ENCODE measurements at regions not wholly inside any gene's neighbourhood (a gene's known extent, or its start where the extent isn't known, plus 50 kb on each side); places are given as distances from the start of the nearest gene placed in this dataset.

DNA sequence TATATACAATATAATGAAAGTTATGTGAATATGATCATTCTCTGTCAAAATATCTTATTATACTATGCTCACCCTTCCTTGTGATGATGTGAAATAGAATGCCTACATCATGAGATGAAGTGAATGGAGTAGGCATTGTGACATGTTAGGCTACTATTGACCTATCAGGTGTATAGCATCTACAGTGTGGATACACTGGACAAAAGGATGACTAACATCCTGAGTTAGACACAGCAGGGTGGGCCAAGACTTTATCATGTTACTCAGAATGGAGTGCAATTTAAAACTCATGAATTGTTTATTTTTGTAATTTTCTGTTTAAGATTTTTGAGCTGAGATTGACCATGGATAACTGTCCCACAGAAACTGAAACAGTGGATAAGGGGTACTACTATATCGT is 53.4 kb upstream of the NAV3 start:
- Histone ChIP-seq H3K4me1 (ENCODE audit: control insufficient read depth, insufficient read depth, low read length) (no peaks in the 10 kb centered on the region; the same call in 1 of the 2 replicates), H3K4me3 (ENCODE audit: low read length) (no peak overlapping the region), H3K9me3 (ENCODE audit: control insufficient read depth, insufficient read depth, low read length) (no peaks in the 10 kb centered on the region), H3K27me3 (ENCODE audit: control insufficient read depth, insufficient read depth, low read length) (no peaks in the 10 kb centered on the region), H3K36me3 (ENCODE audit: control insufficient read depth, insufficient read depth, low read length) (no peaks in the 10 kb centered on the region), H3K27ac (ENCODE audit: low read length) (no peak overlapping the region)
- WGBS (ENCODE audit: insufficient coverage, insufficient read length) = no CpG with 5 or more reads among the region's 1 CpG
- DNase-seq (ENCODE audit: low read depth, low spot score) = no peak

DNA sequence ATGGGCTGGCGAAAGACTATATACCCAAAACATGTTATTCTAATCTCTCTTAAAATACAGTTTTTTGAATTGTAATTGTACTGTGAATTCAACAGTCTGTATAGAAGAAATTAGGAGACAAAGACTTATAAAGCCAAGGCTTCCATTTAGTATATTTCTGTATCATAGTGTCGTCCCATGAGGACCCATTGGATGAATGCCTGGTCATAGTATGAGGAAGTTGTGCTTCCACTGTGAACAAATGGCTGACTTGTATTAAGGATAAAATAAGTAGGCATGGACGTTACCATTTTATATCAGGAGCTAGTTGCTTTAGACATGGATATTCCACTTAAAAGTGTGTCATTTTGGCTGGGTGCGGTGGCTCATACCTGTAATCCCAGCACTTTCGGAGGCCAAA is 55.9 kb upstream of the NAV3 start:
- no CpG with 5 or more reads among the region's 5 CpGs for WGBS (ENCODE audit: insufficient coverage, insufficient read length)
- Histone ChIP-seq H3K36me3 (ENCODE audit: control insufficient read depth, insufficient read depth, low read length) (no peaks in the 10 kb centered on the region), H3K4me1 (ENCODE audit: control insufficient read depth, insufficient read depth, low read length) (no peaks in the 10 kb centered on the region), H3K27ac (ENCODE audit: low read length) (no peak overlapping the region), H3K9me3 (ENCODE audit: control insufficient read depth, insufficient read depth, low read length) (no peaks in the 10 kb centered on the region), H3K4me3 (ENCODE audit: low read length) (no peak overlapping the region), H3K27me3 (ENCODE audit: control insufficient read depth, insufficient read depth, low read length) (no peaks in the 10 kb centered on the region)
- DNase-seq (ENCODE audit: low read depth, low spot score) = no peak

DNA sequence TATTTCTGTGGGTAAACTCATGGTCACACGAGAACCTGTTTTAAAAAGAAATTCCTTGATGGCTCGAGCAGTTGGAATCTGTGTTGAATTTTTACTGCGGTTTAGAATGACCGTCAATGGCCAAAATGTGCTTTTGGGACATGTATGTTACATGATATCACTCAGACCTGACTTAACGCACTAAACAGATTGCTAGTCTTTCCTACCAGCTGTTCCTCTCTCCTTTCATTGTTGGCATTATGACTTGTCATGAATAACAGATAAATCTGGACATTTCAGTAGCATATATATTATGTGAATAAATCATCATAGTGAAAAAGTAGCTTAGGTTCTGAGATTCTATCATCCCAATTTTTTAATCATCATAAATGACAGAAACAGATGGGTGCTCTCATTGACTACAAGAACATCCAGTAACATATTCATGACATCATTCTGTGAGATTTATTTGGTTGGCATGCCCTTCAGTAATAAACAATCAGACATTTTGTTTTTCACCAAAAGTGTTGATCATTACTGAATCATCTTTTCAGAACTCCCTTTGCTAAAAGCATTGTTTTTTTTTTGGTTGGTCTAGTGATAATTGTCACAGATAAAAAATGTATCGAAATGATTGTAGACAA is 57.9 kb upstream of the NAV3 start:
- no CpG with 5 or more reads among the region's 6 CpGs for WGBS (ENCODE audit: insufficient coverage, insufficient read length)
- DNase-seq (ENCODE audit: low read depth, low spot score) = no peak
- no peaks in the 10 kb centered on the region for H3K4me1 ChIP-seq (ENCODE audit: control insufficient read depth, insufficient read depth, low read length)
- no peak overlapping the region for H3K4me3 ChIP-seq (ENCODE audit: low read length)
- no peak overlapping the region for H3K27ac ChIP-seq (ENCODE audit: low read length)
- H3K9me3 ChIP-seq (ENCODE audit: control insufficient read depth, insufficient read depth, low read length) = no peaks in the 10 kb centered on the region
- no peaks in the 10 kb centered on the region for H3K27me3 ChIP-seq (ENCODE audit: control insufficient read depth, insufficient read depth, low read length)
- no peaks in the 10 kb centered on the region for H3K36me3 ChIP-seq (ENCODE audit: control insufficient read depth, insufficient read depth, low read length)

DNA sequence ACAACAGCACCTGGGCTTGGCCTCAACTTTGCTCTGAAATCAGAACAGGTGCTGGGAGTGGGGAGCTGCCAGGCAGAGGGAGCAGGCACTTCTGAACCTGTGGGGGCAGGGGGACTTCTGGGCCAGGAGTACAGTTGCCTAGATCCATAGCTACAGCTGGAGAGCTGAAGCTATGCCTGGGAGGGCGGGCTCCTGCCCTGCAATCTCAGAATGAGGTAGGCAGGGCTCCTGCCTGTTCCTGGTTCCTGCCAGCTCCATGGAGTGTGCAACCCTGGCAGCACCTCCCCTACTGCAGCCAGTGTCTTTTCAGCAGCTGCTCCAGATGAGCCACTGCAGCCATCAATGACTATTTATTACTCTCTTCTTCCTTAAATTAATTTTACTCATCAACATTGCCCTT is 62.1 kb upstream of the NAV3 start:
- no peaks in the 10 kb centered on the region for H3K9me3 ChIP-seq (ENCODE audit: control insufficient read depth, insufficient read depth, low read length)

DNA sequence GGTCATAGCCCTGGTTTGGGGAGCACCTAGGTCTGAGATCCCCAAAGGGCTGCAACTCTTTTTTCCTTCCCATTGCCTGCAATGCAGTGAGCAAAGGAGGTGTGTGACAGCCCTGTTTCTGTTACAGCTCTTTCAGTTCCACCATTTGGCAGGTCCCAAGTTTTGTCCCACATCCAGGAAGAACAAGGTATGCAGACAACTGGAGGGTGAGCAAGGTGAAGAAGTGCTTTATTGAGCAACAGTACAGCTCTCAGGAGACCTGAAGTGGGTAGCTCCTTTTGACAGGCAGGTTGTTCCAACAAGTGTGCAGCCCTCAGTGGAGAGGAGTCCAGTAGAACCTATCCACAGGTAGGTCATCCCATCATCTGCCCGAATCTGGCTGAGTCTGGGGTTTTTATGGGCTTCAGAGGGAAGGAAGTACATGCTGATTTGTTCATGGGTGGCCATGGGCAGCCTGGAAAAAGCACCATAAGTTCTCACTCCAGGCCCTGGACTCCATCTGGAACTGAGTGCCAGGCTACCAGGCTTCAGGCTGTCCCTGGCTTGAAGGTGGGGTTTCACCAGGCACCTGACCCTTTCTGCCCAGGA is 62.8 kb upstream of the NAV3 start:
- Histone ChIP-seq H3K36me3 (ENCODE audit: control insufficient read depth, insufficient read depth, low read length) (no peaks in the 10 kb centered on the region), H3K4me1 (ENCODE audit: control insufficient read depth, insufficient read depth, low read length) (no peaks in the 10 kb centered on the region), H3K4me3 (ENCODE audit: low read length) (no peak overlapping the region), H3K27ac (ENCODE audit: low read length) (no peak overlapping the region), H3K27me3 (ENCODE audit: control insufficient read depth, insufficient read depth, low read length) (no peaks in the 10 kb centered on the region), H3K9me3 (ENCODE audit: control insufficient read depth, insufficient read depth, low read length) (no peaks in the 10 kb centered on the region)
- DNase-seq (ENCODE audit: low read depth, low spot score) = no peak
- no CpG with 5 or more reads among the region's 1 CpG for WGBS (ENCODE audit: insufficient coverage, insufficient read length)

More for the DNA sequence above, 62.1 kb upstream of the NAV3 start:
- no peaks in the 10 kb centered on the region for H3K36me3 ChIP-seq (ENCODE audit: control insufficient read depth, insufficient read depth, low read length)
- no peaks in the 10 kb centered on the region for H3K4me1 ChIP-seq (ENCODE audit: control insufficient read depth, insufficient read depth, low read length)
- no peaks in the 10 kb centered on the region for H3K27me3 ChIP-seq (ENCODE audit: control insufficient read depth, insufficient read depth, low read length)
- H3K27ac ChIP-seq (ENCODE audit: low read length) = no peak overlapping the region
- WGBS (ENCODE audit: insufficient coverage, insufficient read length) = no CpG with 5 or more reads among the region's 1 CpG
- H3K4me3 ChIP-seq (ENCODE audit: low read length) = no peak overlapping the region
- DNase-seq (ENCODE audit: low read depth, low spot score) = no peak

DNA sequence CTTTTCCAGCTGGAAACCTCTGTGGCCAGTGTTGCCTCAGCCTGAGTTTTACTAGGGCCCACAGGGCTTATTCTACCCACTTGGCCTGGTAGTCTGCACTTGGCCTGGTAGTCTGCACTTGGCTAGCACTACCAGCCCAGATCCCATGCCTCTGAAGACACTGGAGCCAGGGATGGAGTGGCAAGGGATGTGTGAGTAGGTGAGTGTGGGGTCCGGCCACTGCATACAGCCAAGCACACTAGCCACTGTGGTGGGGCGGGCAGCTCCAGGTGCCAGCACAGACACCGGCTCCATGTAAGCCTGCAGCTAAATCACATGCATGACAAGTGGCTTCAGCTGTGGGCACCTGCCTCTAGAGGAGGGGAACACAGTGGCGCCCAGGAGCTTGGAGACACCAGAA is 63.4 kb upstream of the NAV3 start:
- no peak overlapping the region for H3K27ac ChIP-seq (ENCODE audit: low read length)
- H3K4me1 ChIP-seq (ENCODE audit: control insufficient read depth, insufficient read depth, low read length) = no peaks in the 10 kb centered on the region
- no peaks in the 10 kb centered on the region for H3K36me3 ChIP-seq (ENCODE audit: control insufficient read depth, insufficient read depth, low read length)
- no peak overlapping the region for H3K4me3 ChIP-seq (ENCODE audit: low read length)
- H3K9me3 ChIP-seq (ENCODE audit: control insufficient read depth, insufficient read depth, low read length) = no peaks in the 10 kb centered on the region
- no peaks in the 10 kb centered on the region for H3K27me3 ChIP-seq (ENCODE audit: control insufficient read depth, insufficient read depth, low read length)
- WGBS (ENCODE audit: insufficient coverage, insufficient read length) = no CpG with 5 or more reads among the region's 4 CpGs
- DNase-seq (ENCODE audit: low read depth, low spot score) = no peak

DNA sequence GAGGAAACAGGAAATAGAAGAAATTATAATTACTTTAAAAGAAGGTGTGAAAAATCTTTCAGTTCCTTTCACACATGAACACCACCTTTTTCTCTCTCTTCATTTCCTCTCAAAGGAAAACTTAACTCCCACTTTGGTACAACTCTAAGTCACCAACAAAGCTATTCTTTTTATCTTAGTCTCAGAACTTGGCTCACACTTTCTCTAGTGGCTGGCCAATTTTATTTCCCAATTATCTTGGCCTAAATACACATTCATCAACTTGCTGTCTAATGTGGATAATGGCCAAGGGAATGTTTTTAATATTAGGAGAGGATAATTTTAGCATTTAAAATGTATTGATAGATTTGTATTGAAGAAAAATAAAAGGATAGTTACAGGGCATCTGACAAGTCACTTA is 64.5 kb upstream of the NAV3 start:
- DNase-seq (ENCODE audit: low read depth, low spot score) = no peak
- H3K4me1 ChIP-seq (ENCODE audit: control insufficient read depth, insufficient read depth, low read length) = no peaks in the 10 kb centered on the region
- no peaks in the 10 kb centered on the region for H3K9me3 ChIP-seq (ENCODE audit: control insufficient read depth, insufficient read depth, low read length)
- no peak overlapping the region for H3K27ac ChIP-seq (ENCODE audit: low read length)
- H3K4me3 ChIP-seq (ENCODE audit: low read length) = no peak overlapping the region
- H3K27me3 ChIP-seq (ENCODE audit: control insufficient read depth, insufficient read depth, low read length) = no peaks in the 10 kb centered on the region
- no peaks in the 10 kb centered on the region for H3K36me3 ChIP-seq (ENCODE audit: control insufficient read depth, insufficient read depth, low read length)

DNA sequence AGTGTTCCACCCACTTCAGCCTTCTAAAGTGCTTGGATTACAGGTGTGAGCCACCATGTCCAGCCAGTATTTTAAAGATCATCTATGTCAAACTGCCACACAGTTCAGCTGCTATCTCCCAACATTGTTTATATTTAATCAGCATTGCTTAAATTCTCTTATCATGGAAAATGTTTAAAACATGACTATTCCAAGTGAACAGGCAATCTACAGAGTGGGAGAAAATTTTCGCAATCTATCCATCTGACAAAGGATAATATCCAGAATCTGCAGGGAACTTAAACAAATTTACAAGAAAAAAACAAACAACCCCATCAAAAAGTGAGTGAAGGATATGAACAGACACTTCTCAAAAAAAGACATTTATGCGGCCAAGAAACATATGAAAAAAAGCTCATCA is 69.4 kb upstream of the NAV3 start:
- Histone ChIP-seq H3K36me3 (ENCODE audit: control insufficient read depth, insufficient read depth, low read length) (no peaks in the 10 kb centered on the region), H3K27ac (ENCODE audit: low read length) (no peak overlapping the region), H3K4me1 (ENCODE audit: control insufficient read depth, insufficient read depth, low read length) (no peaks in the 10 kb centered on the region), H3K4me3 (ENCODE audit: low read length) (no peak overlapping the region), H3K9me3 (ENCODE audit: control insufficient read depth, insufficient read depth, low read length) (no peaks in the 10 kb centered on the region), H3K27me3 (ENCODE audit: control insufficient read depth, insufficient read depth, low read length) (no peaks in the 10 kb centered on the region)
- no peak for DNase-seq (ENCODE audit: low read depth, low spot score)
- no CpG with 5 or more reads among the region's 2 CpGs for WGBS (ENCODE audit: insufficient coverage, insufficient read length)

DNA sequence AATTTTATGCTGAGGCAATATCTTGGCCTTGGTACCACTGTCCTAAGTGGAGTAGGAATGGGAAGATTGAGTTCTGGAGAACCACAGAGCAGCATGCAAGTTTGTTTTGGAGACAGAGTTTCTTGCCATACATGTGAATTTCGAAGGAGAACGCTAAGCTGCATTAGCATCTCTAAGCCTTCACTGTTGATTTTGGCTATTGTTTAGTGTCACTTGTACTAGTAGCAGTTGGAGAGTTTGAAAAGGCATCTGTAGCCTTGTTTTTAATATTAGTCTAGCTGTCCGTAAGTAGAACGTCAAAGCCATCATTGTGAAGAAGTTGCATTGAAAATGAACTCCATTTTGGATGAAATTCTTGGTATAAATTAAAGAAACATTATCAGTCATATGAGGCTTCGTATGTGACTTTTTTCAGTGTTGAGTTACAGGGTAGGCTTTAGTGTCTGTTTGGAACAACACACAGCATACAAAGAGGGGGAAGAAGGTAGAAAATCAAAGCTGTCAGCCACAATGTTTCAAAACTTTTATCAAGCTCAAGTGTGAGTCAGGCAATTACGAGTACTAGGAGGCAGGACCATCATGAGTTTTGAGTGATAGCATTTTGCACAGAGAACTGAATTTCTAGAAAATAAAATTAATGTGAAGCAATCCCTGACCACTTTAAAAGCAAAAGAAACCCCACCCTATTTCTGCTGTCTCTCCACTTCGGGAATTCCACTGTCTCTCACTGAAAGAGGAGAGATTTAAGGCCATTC is 70.2 kb upstream of the NAV3 start:
- H3K36me3 ChIP-seq (ENCODE audit: control insufficient read depth, insufficient read depth, low read length) = no peaks in the 10 kb centered on the region
- H3K27me3 ChIP-seq (ENCODE audit: control insufficient read depth, insufficient read depth, low read length) = no peaks in the 10 kb centered on the region
- no peaks in the 10 kb centered on the region for H3K9me3 ChIP-seq (ENCODE audit: control insufficient read depth, insufficient read depth, low read length)
- DNase-seq (ENCODE audit: low read depth, low spot score) = no peak
- H3K27ac ChIP-seq (ENCODE audit: low read length) = no peak overlapping the region
- no peaks in the 10 kb centered on the region for H3K4me1 ChIP-seq (ENCODE audit: control insufficient read depth, insufficient read depth, low read length)
- H3K4me3 ChIP-seq (ENCODE audit: low read length) = no peak overlapping the region
- no CpG with 5 or more reads among the region's 7 CpGs for WGBS (ENCODE audit: insufficient coverage, insufficient read length)

DNA sequence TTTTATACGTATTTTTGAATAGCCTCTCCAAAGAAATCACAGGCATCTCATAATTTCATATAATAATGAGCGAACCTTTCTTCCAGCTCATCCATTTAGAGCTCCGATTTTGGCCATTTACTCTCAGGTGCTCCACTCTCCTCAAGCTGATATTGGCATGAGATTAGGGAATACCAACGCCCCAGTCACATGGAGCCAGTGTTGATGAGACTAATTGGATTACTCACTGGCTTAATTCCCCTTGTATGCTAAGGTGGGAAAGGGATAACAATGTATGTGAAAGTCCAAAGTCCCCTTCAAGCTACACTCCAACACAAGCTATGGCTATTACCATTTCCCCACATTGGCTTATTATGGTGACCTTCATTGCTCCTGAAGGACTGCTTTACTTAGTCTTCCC is 76.6 kb upstream of the NAV3 start:
- Histone ChIP-seq H3K27me3 (ENCODE audit: control insufficient read depth, insufficient read depth, low read length) (no peaks in the 10 kb centered on the region), H3K4me3 (ENCODE audit: low read length) (no peak overlapping the region), H3K27ac (ENCODE audit: low read length) (no peak overlapping the region), H3K9me3 (ENCODE audit: control insufficient read depth, insufficient read depth, low read length) (no peaks in the 10 kb centered on the region), H3K4me1 (ENCODE audit: control insufficient read depth, insufficient read depth, low read length) (no peaks in the 10 kb centered on the region; the same call in 1 of the 2 replicates), H3K36me3 (ENCODE audit: control insufficient read depth, insufficient read depth, low read length) (no peaks in the 10 kb centered on the region)
- DNase-seq (ENCODE audit: low read depth, low spot score) = no peak
- WGBS (ENCODE audit: insufficient coverage, insufficient read length) = no CpG with 5 or more reads among the region's 4 CpGs

DNA sequence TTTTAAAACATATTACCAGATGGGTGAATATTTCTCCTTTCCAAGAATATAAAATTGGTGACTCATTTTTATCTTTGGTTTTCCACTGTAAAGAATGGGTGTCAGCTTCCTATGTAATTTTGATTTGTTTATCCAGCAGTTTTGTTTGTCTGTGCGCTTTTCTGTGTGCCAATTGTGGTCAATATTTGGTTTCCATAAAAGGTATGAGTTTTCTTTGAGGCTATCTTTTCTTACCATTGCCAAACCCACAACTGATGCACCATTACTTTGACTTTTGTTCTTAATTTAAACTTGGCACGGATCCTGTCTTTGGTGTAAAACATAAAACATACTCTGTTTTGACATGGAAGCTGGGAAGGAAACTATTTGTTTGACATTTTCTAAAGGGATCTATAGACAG is 78.8 kb upstream of the NAV3 start:
- H3K36me3 ChIP-seq (ENCODE audit: control insufficient read depth, insufficient read depth, low read length) = no peaks in the 10 kb centered on the region
- no peaks in the 10 kb centered on the region; the same call in 1 of the 2 replicates for H3K4me1 ChIP-seq (ENCODE audit: control insufficient read depth, insufficient read depth, low read length)
- H3K27ac ChIP-seq (ENCODE audit: low read length) = no peak overlapping the region
- H3K9me3 ChIP-seq (ENCODE audit: control insufficient read depth, insufficient read depth, low read length) = no peaks in the 10 kb centered on the region
- no peaks in the 10 kb centered on the region for H3K27me3 ChIP-seq (ENCODE audit: control insufficient read depth, insufficient read depth, low read length)
- no peak for DNase-seq (ENCODE audit: low read depth, low spot score)
- WGBS (ENCODE audit: insufficient coverage, insufficient read length) = no CpG with 5 or more reads among the region's 2 CpGs
- no peak overlapping the region for H3K4me3 ChIP-seq (ENCODE audit: low read length)
